Fibroblast of lung (primary cell): ENCODE measurements at regions not wholly inside any gene's neighbourhood (a gene's known extent, or its start where the extent isn't known, plus 50 kb on each side); places are given as distances from the start of the nearest gene placed in this dataset.

Experiments used
- DNase-seq, 2 donors: peaks; one replicate each; pipeline versions ENCODE4 v3.0.0 to v3.0.0-alpha.2; 2010; ENCODE audit warnings: low read depth in 2 of 2
- H2AFZ ChIP-seq: 2 replicates; pipeline ENCODE4 v1.5.1; 2012; ENCODE audit warnings: low read length, control low read depth, inconsistent platforms
- H3K27ac ChIP-seq: 2 replicates; pipeline ENCODE4 v1.5.1; 2011; ENCODE audit warnings: low read length, control low read depth; ENCODE audit not compliant: insufficient read depth
- H3K27me3 ChIP-seq: 2 replicates; pipeline ENCODE4 v1.5.1; 2011; ENCODE audit warnings: mild to moderate bottlenecking, low read length; ENCODE audit not compliant: control insufficient read depth, insufficient read depth
- H3K36me3 ChIP-seq: 2 replicates; pipeline ENCODE4 v1.5.1; 2011; ENCODE audit warnings: low read length; ENCODE audit not compliant: control insufficient read depth, insufficient read depth
- H3K4me1 ChIP-seq: 2 replicates; pipeline ENCODE4 v1.5.1; 2011; ENCODE audit warnings: low read length; ENCODE audit not compliant: control insufficient read depth, insufficient read depth; ENCODE audit errors: extremely low read depth
- H3K4me2 ChIP-seq: 2 replicates; pipeline ENCODE4 v1.5.1; 2011; ENCODE audit warnings: low read length, control low read depth; ENCODE audit not compliant: insufficient read depth; ENCODE audit errors: extremely low read depth
- H3K4me3 ChIP-seq, 4 experiments: fragments of 200-600 bp in 1 of 4; sonication (generic) in 1 of 4; replicated peaks in 1 of 4; 2 replicates each; pipeline ENCODE4 v1.5.1; 2011 to 2016; ENCODE audit warnings: low read length in 4 of 4, low read depth in 3 of 4, mild to moderate bottlenecking in 3 of 4, control low read depth in 2 of 4, inconsistent platforms in 1 of 4, mixed read lengths in 1 of 4; ENCODE audit not compliant: insufficient read depth in 1 of 4; ENCODE audit errors: control extremely low read depth in 1 of 4
- H3K79me2 ChIP-seq: 2 replicates; pipeline ENCODE4 v1.5.1; 2012; ENCODE audit warnings: mild to moderate bottlenecking, low read length, inconsistent platforms; ENCODE audit not compliant: control insufficient read depth, insufficient read depth
- H3K9ac ChIP-seq: 2 replicates; pipeline ENCODE4 v1.5.1; 2011; ENCODE audit warnings: mild to moderate bottlenecking, low read length, control low read depth; ENCODE audit not compliant: insufficient read depth
- H3K9me3 ChIP-seq: 2 replicates; pipeline ENCODE4 v1.5.1; 2012; ENCODE audit warnings: low read depth, low read length; ENCODE audit not compliant: control insufficient read depth, insufficient read depth
- H4K20me1 ChIP-seq: 2 replicates; pipeline ENCODE4 v1.5.1; 2011; ENCODE audit warnings: low read length; ENCODE audit not compliant: control insufficient read depth, insufficient read depth; ENCODE audit errors: extremely low read depth
- CTCF ChIP-seq, 2 donors: IDR thresholded peaks in 1 of 2; conservative IDR thresholded peaks in 1 of 2; 1 replicate in 1 of 2; 2 replicates in 1 of 2; pipeline ENCODE4 v1.5.1; 2011 to 2012; ENCODE audit warnings: low read length in 2 of 2, control low read depth in 1 of 2, inconsistent platforms in 1 of 2, low read depth in 1 of 2, mild to moderate bottlenecking in 1 of 2
- EZH2 ChIP-seq: IDR thresholded peaks from 2 replicates; pipeline ENCODE4 v1.5.1; 2012; ENCODE audit warnings: low read length, control low read depth, mild to moderate bottlenecking; ENCODE audit errors: missing control alignments

- Histone ChIP-seq H3K27me3 (no peaks in the 10 kb centered on the region), H3K27ac (no peak overlapping the region), H3K9ac (no peak overlapping the region), H2AFZ (no peak overlapping the region), H4K20me1 (no peaks in the 10 kb centered on the region), H3K4me3 (no peak overlapping the region), H3K79me2 (no peaks in the 10 kb centered on the region), H3K9me3 (no peaks in the 10 kb centered on the region), H3K36me3 (no peaks in the 10 kb centered on the region), H3K4me2 (no peak overlapping the region), H3K4me1 (peaks cover 2% of the 10 kb centered on the region)
- no peak for DNase-seq
- TF ChIP-seq CTCF (conservative IDR thresholded peaks at IDR 0.05 in 1 of 2, IDR thresholded peaks at IDR 0.05 in 1 of 2; ENCODE audit: low read depth in 1 of 2, low read length in 2 of 2) (no peak), EZH2 (no peak)
Observed at GRCh38 chr9:81317223-81317622, 372.1 kb downstream of the TLE1 start.

DNA sequence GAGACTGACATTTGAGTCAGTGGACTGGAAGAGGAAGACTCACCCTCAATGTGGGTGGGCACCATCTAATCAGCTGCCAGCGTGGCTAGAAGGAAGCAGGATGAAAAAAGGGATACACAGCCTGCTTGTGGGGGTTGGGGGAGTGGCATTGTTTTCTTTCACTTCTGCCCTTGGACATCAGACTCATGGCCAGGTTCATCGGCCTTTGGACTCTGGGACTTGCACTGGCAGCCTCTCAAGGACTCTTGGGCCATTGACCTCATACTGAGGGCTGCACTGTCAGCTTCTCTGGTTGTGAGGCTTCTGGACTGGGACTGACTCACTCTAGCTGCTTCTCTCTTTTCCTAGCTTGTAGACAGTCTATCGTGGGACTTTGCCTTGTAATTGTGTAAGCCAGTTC is 374.9 kb downstream of the TLE1 start:
- Histone ChIP-seq H3K9me3 (no peaks in the 10 kb centered on the region), H3K9ac (no peak overlapping the region), H4K20me1 (no peaks in the 10 kb centered on the region), H3K79me2 (no peaks in the 10 kb centered on the region), H3K4me1 (peaks cover 2% of the 10 kb centered on the region), H2AFZ (no peak overlapping the region), H3K4me2 (no peak overlapping the region), H3K27me3 (no peaks in the 10 kb centered on the region), H3K4me3 (no peak overlapping the region), H3K27ac (no peak overlapping the region), H3K36me3 (no peaks in the 10 kb centered on the region)
- DNase-seq: no peak
- no peak for TF ChIP-seq EZH2
- no peak for TF ChIP-seq CTCF (conservative IDR thresholded peaks at IDR 0.05 in 1 of 2, IDR thresholded peaks at IDR 0.05 in 1 of 2; ENCODE audit: low read depth in 1 of 2, low read length in 2 of 2)

DNA sequence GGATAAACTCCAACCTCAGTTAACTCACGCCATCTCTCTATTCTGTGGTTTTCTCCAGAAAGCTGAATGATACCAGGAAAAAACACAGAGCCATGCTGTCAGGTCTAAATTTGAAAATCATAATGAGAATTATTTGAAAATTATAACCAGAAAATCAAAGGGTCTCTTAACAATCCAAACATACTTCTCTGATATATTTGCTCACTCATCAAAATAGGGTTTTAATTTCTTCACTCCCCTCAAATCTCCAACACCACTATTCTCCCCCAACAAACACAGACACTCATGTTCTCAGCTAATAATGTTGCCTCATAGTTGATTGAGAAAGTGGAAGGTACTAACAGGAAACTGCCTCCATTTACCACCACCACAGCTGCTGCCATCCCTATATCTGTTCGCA is 375.5 kb downstream of the TLE1 start:
- H4K20me1 ChIP-seq: no peaks in the 10 kb centered on the region
- no peak overlapping the region for H3K4me3 ChIP-seq
- no peak overlapping the region for H2AFZ ChIP-seq
- H3K9ac ChIP-seq: no peak overlapping the region
- H3K36me3 ChIP-seq: no peaks in the 10 kb centered on the region
- TF ChIP-seq CTCF (conservative IDR thresholded peaks at IDR 0.05 in 1 of 2, IDR thresholded peaks at IDR 0.05 in 1 of 2; ENCODE audit: low read depth in 1 of 2, low read length in 2 of 2) (no peak), EZH2 (no peak)
- no peak overlapping the region for H3K27ac ChIP-seq
- no peak for DNase-seq
- H3K79me2 ChIP-seq: no peaks in the 10 kb centered on the region
- no peaks in the 10 kb centered on the region for H3K27me3 ChIP-seq
- H3K4me2 ChIP-seq: no peak overlapping the region
- H3K4me1 ChIP-seq: peaks cover 2% of the 10 kb centered on the region
- H3K9me3 ChIP-seq: no peaks in the 10 kb centered on the region
